ACHN (cell line): ENCODE measurements at regions not wholly inside any gene's neighbourhood (a gene's known extent, or its start where the extent isn't known, plus 50 kb on each side); places are given as distances from the start of the nearest gene placed in this dataset.
"Not testable (repeated sequence)": the region's sequence is repeated elsewhere in the genome, so short reads cannot be mapped to it uniquely, and the experiment has no call there.

Source experiments
- DNase-seq: peaks from one replicate; pipeline ENCODE4 v3.0.0-alpha.2; 2015
- in situ Hi-C: cut with HindIII; loops from 2 replicates; pipeline ENCODE4 v1.10.0; 2017; ENCODE audit warnings: low sequenced_read_pairs, low pct_ligation_motif_present, low pct_unique_long_range_greater_than_20kb

GRCh38 chr7:82517050-82517449 lies 73.5 kb upstream of the CACNA2D1 start:
- in situ Hi-C loops, result no loop called here
- no peak for DNase-seq

- DNase-seq, result no peak
- in situ Hi-C loops, result no loop called here
These were observed 68.0 kb upstream of the CACNA2D1 start for GRCh38 chr7:82511542-82511941.

- in situ Hi-C loops, result no loop called here
- DNase-seq, result no peak
These were observed 64.5 kb upstream of the CACNA2D1 start for GRCh38 chr7:82507976-82508677.

- in situ Hi-C loops, result no loop called here
- DNase-seq, result no peak
These were observed 63.9 kb upstream of the CACNA2D1 start for GRCh38 chr7:82507365-82507975.

- no peak for DNase-seq
- in situ Hi-C loops, result no loop called here
These were observed 63.1 kb upstream of the CACNA2D1 start for GRCh38 chr7:82506702-82507101.

- in situ Hi-C loops, result no loop called here
These were observed 62.6 kb upstream of the CACNA2D1 start for GRCh38 chr7:82506208-82506607.

GRCh38 chr7:82501346-82501745 lies 57.8 kb upstream of the CACNA2D1 start:
- no peak for DNase-seq
- in situ Hi-C loops, result no loop called here

More at GRCh38 chr7:82506208-82506607, 62.6 kb upstream of the CACNA2D1 start:
- DNase-seq, result no peak

GRCh38 chr7:82499546-82499945 lies 56.0 kb upstream of the CACNA2D1 start:
- DNase-seq, in situ Hi-C loops: not testable (repeated sequence)

GRCh38 chr7:82494420-82494819 lies 50.8 kb upstream of the CACNA2D1 start:
- in situ Hi-C loops, result no loop called here
- DNase-seq, result no peak
